ENCODE measurements at regions not wholly inside any gene's neighbourhood (a gene's known extent, or its start where the extent isn't known, plus 50 kb on each side); places are given as distances from the start of the nearest gene placed in this dataset.
"Not testable (repeated sequence)": the region's sequence is repeated elsewhere in the genome, so short reads cannot be mapped to it uniquely, and the experiment has no call there.

GRCh38 chr20:25868650-25868979 lies 172.0 kb upstream of the ZNF337 start:
- not testable (repeated sequence) for TF ChIP-seq CTCF, POLR2A (IDR thresholded peaks at IDR 0.05)
